ENCODE measurements at regions not wholly inside any gene's neighbourhood (a gene's known extent, or its start where the extent isn't known, plus 50 kb on each side); places are given as distances from the start of the nearest gene placed in this dataset.

GRCh38 chr3:132211896-132212295 lies 105.3 kb upstream of the ACP3 start:
- Histone ChIP-seq H3F3A (ENCODE audit: low read depth) (peaks cover 7% of the 10 kb centered on the region), H3K36me3 (no peaks in the 10 kb centered on the region), H3K9ac (no peak overlapping the region), H3K4me1 (no peaks in the 10 kb centered on the region), H3K9me3 (ENCODE audit: low read depth) (no peaks in the 10 kb centered on the region), H2AFZ (replicated peaks) (no peak overlapping the region), H3K79me2 (ENCODE audit: low read depth) (no peaks in the 10 kb centered on the region), H3K4me2 (no peak overlapping the region), H3K27ac (no peak overlapping the region), H3K27me3 (peaks cover 6% of the 10 kb centered on the region), H3K4me3 (no peak overlapping the region), H4K20me1 (ENCODE audit: low read depth) (no peaks in the 10 kb centered on the region)
- Mint-ChIP-seq H3K27ac (no peak overlapping the region), H3K4me1 (peaks cover 2% of the 10 kb centered on the region), H3K36me3 (no peaks in the 10 kb centered on the region), H3K9me3 (no peaks in the 10 kb centered on the region), H3K27me3 (ENCODE audit: insufficient read depth, low read depth) (no peaks in the 10 kb centered on the region), H3K4me3 (no peak overlapping the region)
- no peak for TF ChIP-seq EZH2phosphoT487 (IDR thresholded peaks at IDR 0.05)
- TF ChIP-seq CTCF (IDR thresholded peaks at IDR 0.05): no peak
- no peak for TF ChIP-seq EZH2 (IDR thresholded peaks at IDR 0.05)
- no peak for DNase-seq (ENCODE audit: low spot score)

- no peak overlapping the region for H2AFZ ChIP-seq (replicated peaks)
- H3K4me1 Mint-ChIP-seq: peaks cover 10% of the 10 kb centered on the region
- H3K4me3 ChIP-seq: no peak overlapping the region
- no peak overlapping the region for H3K4me2 ChIP-seq
- H4K20me1 ChIP-seq (ENCODE audit: low read depth): no peaks in the 10 kb centered on the region
- peaks cover 7% of the 10 kb centered on the region for H3F3A ChIP-seq (ENCODE audit: low read depth)
- H3K9ac ChIP-seq: no peak overlapping the region
- H3K27ac Mint-ChIP-seq: no peak overlapping the region
- no peaks in the 10 kb centered on the region for H3K27me3 Mint-ChIP-seq (ENCODE audit: insufficient read depth, low read depth)
- TF ChIP-seq EZH2phosphoT487 (IDR thresholded peaks at IDR 0.05) (no peak), EZH2 (IDR thresholded peaks at IDR 0.05) (no peak), CTCF (IDR thresholded peaks at IDR 0.05) (no peak)
- no peaks in the 10 kb centered on the region for H3K27me3 ChIP-seq
- no peaks in the 10 kb centered on the region for H3K9me3 ChIP-seq (ENCODE audit: low read depth)
- no peaks in the 10 kb centered on the region for H3K79me2 ChIP-seq (ENCODE audit: low read depth)
- H3K4me1 ChIP-seq: peaks cover 5% of the 10 kb centered on the region
- H3K4me3 Mint-ChIP-seq: no peak overlapping the region
- H3K27ac ChIP-seq: no peak overlapping the region
- H3K36me3 ChIP-seq: no peaks in the 10 kb centered on the region
- DNase-seq (ENCODE audit: low spot score): no peak
- no peaks in the 10 kb centered on the region for H3K36me3 Mint-ChIP-seq
- H3K9me3 Mint-ChIP-seq: no peaks in the 10 kb centered on the region
Observed at GRCh38 chr3:132218817-132219755, 98.1 kb upstream of the ACP3 start.

DNA sequence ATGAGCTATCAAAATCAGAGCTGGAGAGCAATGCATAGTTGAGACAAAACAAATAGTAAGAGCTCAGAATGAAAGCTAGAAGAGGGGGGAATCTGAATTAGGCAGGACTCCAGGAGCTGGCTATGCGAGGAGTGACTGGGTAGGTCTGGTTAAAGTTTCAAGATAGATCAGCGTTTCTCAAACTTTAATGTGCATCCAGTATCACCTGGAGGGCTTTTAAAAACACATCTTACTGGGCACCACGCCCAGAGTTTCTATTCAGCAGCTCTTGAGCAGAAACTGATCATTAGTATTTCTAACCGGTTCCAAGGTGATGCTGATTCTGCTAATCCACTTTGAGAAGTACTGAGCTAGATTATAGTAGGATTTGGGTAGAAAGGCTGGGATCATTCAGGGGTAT lies 96.2 kb upstream of the ACP3 start:
- H3K27ac Mint-ChIP-seq: no peak overlapping the region
- peaks cover 5% of the 10 kb centered on the region for H3K4me1 ChIP-seq
- H3K4me3 Mint-ChIP-seq: no peak overlapping the region

More for the DNA sequence above, 96.2 kb upstream of the ACP3 start:
- Histone ChIP-seq H4K20me1 (ENCODE audit: low read depth) (no peaks in the 10 kb centered on the region), H3K9me3 (ENCODE audit: low read depth) (no peaks in the 10 kb centered on the region), H3F3A (ENCODE audit: low read depth) (peaks cover 7% of the 10 kb centered on the region), H3K4me2 (no peak overlapping the region), H3K9ac (no peak overlapping the region), H3K27ac (no peak overlapping the region), H3K4me3 (no peak overlapping the region), H3K79me2 (ENCODE audit: low read depth) (no peaks in the 10 kb centered on the region), H2AFZ (replicated peaks) (no peak overlapping the region), H3K27me3 (no peaks in the 10 kb centered on the region), H3K36me3 (no peaks in the 10 kb centered on the region)
- Mint-ChIP-seq H3K9me3 (no peaks in the 10 kb centered on the region), H3K4me1 (peaks cover 10% of the 10 kb centered on the region), H3K36me3 (no peaks in the 10 kb centered on the region), H3K27me3 (ENCODE audit: insufficient read depth, low read depth) (no peaks in the 10 kb centered on the region)
- no peak for DNase-seq (ENCODE audit: low spot score)
- no peak for TF ChIP-seq EZH2phosphoT487 (IDR thresholded peaks at IDR 0.05)
- TF ChIP-seq EZH2 (IDR thresholded peaks at IDR 0.05): no peak
- no peak for TF ChIP-seq CTCF (IDR thresholded peaks at IDR 0.05)
